ENCODE measurements at regions not wholly inside any gene's neighbourhood (a gene's known extent, or its start where the extent isn't known, plus 50 kb on each side); places are given as distances from the start of the nearest gene placed in this dataset.

- Histone ChIP-seq H3K27me3 (ENCODE audit: control insufficient read depth, insufficient read depth, low read length) (no peaks in the 10 kb centered on the region), H3K4me3 (ENCODE audit: low read length) (no peak overlapping the region), H3K4me1 (ENCODE audit: control insufficient read depth, insufficient read depth, low read length) (no peaks in the 10 kb centered on the region), H3K4me2 (ENCODE audit: low read length) (no peak overlapping the region), H3K36me3 (ENCODE audit: insufficient read depth, low read length) (no peaks in the 10 kb centered on the region), H3K9me3 (replicated peaks; ENCODE audit: low read length) (no peaks in the 10 kb centered on the region), H3K9ac (ENCODE audit: low read depth, low read length) (no peak overlapping the region)
Measured at GRCh38 chr1:115218034-115218405, 120.0 kb downstream of the NGF start.

DNA sequence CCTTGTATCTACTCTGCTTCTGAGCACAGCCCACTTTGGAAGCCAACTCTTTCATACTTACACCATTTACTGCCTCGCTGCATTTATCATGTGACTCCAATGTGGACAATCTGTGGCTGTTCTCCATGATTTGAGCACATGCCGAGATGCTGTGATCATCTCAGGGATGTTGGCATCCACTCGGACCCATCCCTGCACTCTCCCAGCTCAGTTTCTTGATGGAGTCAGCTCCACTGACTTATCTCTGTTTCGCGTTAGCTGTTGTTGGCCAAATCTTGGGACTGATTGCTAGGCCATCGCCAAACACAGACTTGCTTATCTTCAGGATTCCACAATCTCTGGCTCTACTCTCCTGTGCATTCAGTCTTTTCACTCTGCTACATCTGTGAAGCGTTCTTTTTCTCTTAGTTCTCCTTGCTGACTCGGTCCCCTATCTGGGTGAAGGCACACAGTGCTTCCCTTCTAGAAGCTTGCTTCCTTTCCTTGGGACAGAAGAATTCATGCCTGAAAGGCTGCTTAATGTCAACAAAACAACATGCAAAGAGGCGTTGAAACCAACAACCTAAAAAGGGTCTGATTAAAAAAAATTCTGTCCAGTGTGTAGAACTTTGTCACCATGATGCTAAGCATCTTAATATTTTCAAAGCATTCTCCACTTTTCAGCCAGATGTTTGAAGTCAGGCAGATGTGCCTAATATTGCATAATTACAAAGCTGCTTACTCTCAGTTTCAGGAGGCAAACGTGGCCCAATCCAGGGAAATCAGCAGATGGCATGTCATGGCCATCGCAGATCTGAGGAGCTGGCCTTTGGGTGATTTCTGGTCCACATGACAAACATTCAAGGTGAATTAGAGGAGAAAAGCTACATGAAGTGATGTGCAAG, 120.7 kb downstream of the NGF start:
- no peaks in the 10 kb centered on the region for H3K36me3 ChIP-seq (ENCODE audit: insufficient read depth, low read length)
- H3K4me3 ChIP-seq (ENCODE audit: low read length) = no peak overlapping the region

GRCh38 chr1:115215703-115216521, 122.1 kb downstream of the NGF start:
- Histone ChIP-seq H3K9ac (ENCODE audit: low read depth, low read length) (no peak overlapping the region), H3K27me3 (ENCODE audit: control insufficient read depth, insufficient read depth, low read length) (no peaks in the 10 kb centered on the region), H3K4me2 (ENCODE audit: low read length) (no peak overlapping the region), H3K4me1 (ENCODE audit: control insufficient read depth, insufficient read depth, low read length) (no peaks in the 10 kb centered on the region), H3K4me3 (ENCODE audit: low read length) (no peak overlapping the region), H3K9me3 (replicated peaks; ENCODE audit: low read length) (no peaks in the 10 kb centered on the region), H3K36me3 (ENCODE audit: insufficient read depth, low read length) (no peaks in the 10 kb centered on the region)

More for the DNA sequence above, 120.7 kb downstream of the NGF start:
- no peaks in the 10 kb centered on the region for H3K4me1 ChIP-seq (ENCODE audit: control insufficient read depth, insufficient read depth, low read length)
- no peaks in the 10 kb centered on the region for H3K9me3 ChIP-seq (replicated peaks; ENCODE audit: low read length)
- H3K4me2 ChIP-seq (ENCODE audit: low read length) = no peak overlapping the region
- H3K9ac ChIP-seq (ENCODE audit: low read depth, low read length) = no peak overlapping the region
- H3K27me3 ChIP-seq (ENCODE audit: control insufficient read depth, insufficient read depth, low read length) = no peaks in the 10 kb centered on the region

- Histone ChIP-seq H3K27me3 (ENCODE audit: control insufficient read depth, insufficient read depth, low read length) (no peaks in the 10 kb centered on the region), H3K4me3 (ENCODE audit: low read length) (no peak overlapping the region), H3K9ac (ENCODE audit: low read depth, low read length) (no peak overlapping the region), H3K4me1 (ENCODE audit: control insufficient read depth, insufficient read depth, low read length) (no peaks in the 10 kb centered on the region), H3K4me2 (ENCODE audit: low read length) (no peak overlapping the region), H3K36me3 (ENCODE audit: insufficient read depth, low read length) (no peaks in the 10 kb centered on the region), H3K9me3 (replicated peaks; ENCODE audit: low read length) (no peaks in the 10 kb centered on the region)
Measured at GRCh38 chr1:115215110-115215509, 122.9 kb downstream of the NGF start.

- Histone ChIP-seq H3K4me1 (ENCODE audit: control insufficient read depth, insufficient read depth, low read length) (no peaks in the 10 kb centered on the region), H3K27me3 (ENCODE audit: control insufficient read depth, insufficient read depth, low read length) (no peaks in the 10 kb centered on the region), H3K9ac (ENCODE audit: low read depth, low read length) (no peak overlapping the region), H3K9me3 (replicated peaks; ENCODE audit: low read length) (no peaks in the 10 kb centered on the region), H3K36me3 (ENCODE audit: insufficient read depth, low read length) (no peaks in the 10 kb centered on the region), H3K4me2 (ENCODE audit: low read length) (no peak overlapping the region), H3K4me3 (ENCODE audit: low read length) (no peak overlapping the region)
Measured at GRCh38 chr1:115214098-115214497, 124.0 kb downstream of the NGF start.

DNA sequence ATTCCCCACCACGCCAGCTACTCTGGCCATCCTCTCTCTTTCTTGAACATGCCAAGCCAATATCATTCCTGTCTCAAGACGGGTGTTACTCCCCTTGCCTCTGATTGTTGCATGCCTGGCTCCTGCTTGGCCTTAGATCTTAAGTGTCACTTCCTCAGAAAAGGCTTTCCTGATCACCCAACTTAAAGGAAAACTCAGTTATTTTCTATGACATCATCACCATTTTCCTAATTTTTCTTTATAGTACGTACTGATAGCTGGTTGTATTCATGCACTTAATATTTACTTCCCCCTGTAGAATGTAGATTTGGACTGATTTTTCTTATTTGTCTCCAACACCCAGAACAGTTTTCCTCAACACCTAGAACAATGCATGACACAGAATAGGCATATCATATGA, 123.8 kb upstream of the TSPAN2 start:
- Histone ChIP-seq H3K4me3 (ENCODE audit: low read length) (no peak overlapping the region), H3K4me2 (ENCODE audit: low read length) (no peak overlapping the region), H3K4me1 (ENCODE audit: control insufficient read depth, insufficient read depth, low read length) (no peaks in the 10 kb centered on the region), H3K27me3 (ENCODE audit: control insufficient read depth, insufficient read depth, low read length) (no peaks in the 10 kb centered on the region), H3K9ac (ENCODE audit: low read depth, low read length) (no peak overlapping the region), H3K9me3 (replicated peaks; ENCODE audit: low read length) (no peaks in the 10 kb centered on the region), H3K36me3 (ENCODE audit: insufficient read depth, low read length) (no peaks in the 10 kb centered on the region)

DNA sequence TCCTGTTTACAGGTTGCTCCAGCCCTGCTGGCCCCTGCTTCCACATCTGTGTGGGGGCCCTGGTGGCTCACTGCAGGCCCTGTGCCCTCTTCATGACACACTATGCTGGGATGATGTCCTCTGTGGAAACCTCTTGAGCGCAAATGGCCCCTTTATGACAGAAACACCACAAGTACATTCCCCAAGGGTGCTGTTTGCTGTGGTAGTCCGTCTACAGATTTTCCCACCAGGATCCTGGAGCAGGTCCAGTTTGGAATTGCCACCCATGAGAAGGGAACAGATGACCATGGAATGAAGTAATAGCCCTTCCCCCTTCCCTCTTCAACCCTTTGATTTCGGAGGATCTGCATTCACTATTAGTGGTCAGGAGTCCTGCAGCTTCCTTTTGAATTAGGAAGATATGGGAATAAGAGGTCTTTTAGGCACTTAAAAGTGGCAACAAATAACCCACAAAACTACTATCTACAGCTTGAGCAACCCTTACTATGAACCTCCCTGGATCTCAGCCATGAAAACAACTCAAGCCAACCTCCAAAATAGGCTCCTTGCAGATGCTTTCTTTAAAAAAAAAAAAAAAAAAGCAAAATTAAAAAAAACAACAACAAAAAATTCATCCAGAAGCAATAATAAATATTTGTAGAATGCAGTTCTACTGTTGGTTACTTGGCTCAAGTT, 121.9 kb upstream of the TSPAN2 start:
- no peak overlapping the region for H3K9ac ChIP-seq (ENCODE audit: low read depth, low read length)
- no peak overlapping the region for H3K4me2 ChIP-seq (ENCODE audit: low read length)

GRCh38 chr1:115210302-115210711, 121.0 kb upstream of the TSPAN2 start:
- Histone ChIP-seq H3K27me3 (ENCODE audit: control insufficient read depth, insufficient read depth, low read length) (no peaks in the 10 kb centered on the region), H3K4me3 (ENCODE audit: low read length) (no peak overlapping the region), H3K36me3 (ENCODE audit: insufficient read depth, low read length) (no peaks in the 10 kb centered on the region)

More for the DNA sequence above, 121.9 kb upstream of the TSPAN2 start:
- Histone ChIP-seq H3K36me3 (ENCODE audit: insufficient read depth, low read length) (no peaks in the 10 kb centered on the region), H3K9me3 (replicated peaks; ENCODE audit: low read length) (no peaks in the 10 kb centered on the region), H3K27me3 (ENCODE audit: control insufficient read depth, insufficient read depth, low read length) (no peaks in the 10 kb centered on the region), H3K4me3 (ENCODE audit: low read length) (no peak overlapping the region), H3K4me1 (ENCODE audit: control insufficient read depth, insufficient read depth, low read length) (no peaks in the 10 kb centered on the region)

GRCh38 chr1:115204513-115204912, 115.2 kb upstream of the TSPAN2 start:
- no peak overlapping the region for H3K4me3 ChIP-seq (ENCODE audit: low read length)
- H3K4me2 ChIP-seq (ENCODE audit: low read length) = no peak overlapping the region
- H3K9ac ChIP-seq (ENCODE audit: low read depth, low read length) = no peak overlapping the region
- peaks cover 5% of the 10 kb centered on the region for H3K4me1 ChIP-seq (ENCODE audit: control insufficient read depth, insufficient read depth, low read length)
- H3K9me3 ChIP-seq (replicated peaks; ENCODE audit: low read length) = no peaks in the 10 kb centered on the region
- no peaks in the 10 kb centered on the region for H3K36me3 ChIP-seq (ENCODE audit: insufficient read depth, low read length)
- no peaks in the 10 kb centered on the region for H3K27me3 ChIP-seq (ENCODE audit: control insufficient read depth, insufficient read depth, low read length)

More at GRCh38 chr1:115210302-115210711, 121.0 kb upstream of the TSPAN2 start:
- no peak overlapping the region for H3K9ac ChIP-seq (ENCODE audit: low read depth, low read length)
- H3K9me3 ChIP-seq (replicated peaks; ENCODE audit: low read length) = no peaks in the 10 kb centered on the region
- H3K4me1 ChIP-seq (ENCODE audit: control insufficient read depth, insufficient read depth, low read length) = no peaks in the 10 kb centered on the region
- no peak overlapping the region for H3K4me2 ChIP-seq (ENCODE audit: low read length)

GRCh38 chr1:115203287-115203686, 114.0 kb upstream of the TSPAN2 start:
- Histone ChIP-seq H3K4me1 (ENCODE audit: control insufficient read depth, insufficient read depth, low read length) (peaks cover 5% of the 10 kb centered on the region), H3K4me3 (ENCODE audit: low read length) (no peak overlapping the region), H3K27me3 (ENCODE audit: control insufficient read depth, insufficient read depth, low read length) (no peaks in the 10 kb centered on the region), H3K4me2 (ENCODE audit: low read length) (no peak overlapping the region), H3K36me3 (ENCODE audit: insufficient read depth, low read length) (no peaks in the 10 kb centered on the region), H3K9ac (ENCODE audit: low read depth, low read length) (no peak overlapping the region), H3K9me3 (replicated peaks; ENCODE audit: low read length) (no peaks in the 10 kb centered on the region)

GRCh38 chr1:115201598-115201997, 112.3 kb upstream of the TSPAN2 start:
- Histone ChIP-seq H3K4me1 (ENCODE audit: control insufficient read depth, insufficient read depth, low read length) (peaks cover 5% of the 10 kb centered on the region), H3K27me3 (ENCODE audit: control insufficient read depth, insufficient read depth, low read length) (no peaks in the 10 kb centered on the region), H3K36me3 (ENCODE audit: insufficient read depth, low read length) (no peaks in the 10 kb centered on the region), H3K9ac (ENCODE audit: low read depth, low read length) (no peak overlapping the region), H3K9me3 (replicated peaks; ENCODE audit: low read length) (no peaks in the 10 kb centered on the region), H3K4me2 (ENCODE audit: low read length) (no peak overlapping the region), H3K4me3 (ENCODE audit: low read length) (no peak overlapping the region)
